Midbrain (tissue), 1 donor: ENCODE measurements at regions not wholly inside any gene's neighbourhood (a gene's known extent, or its start where the extent isn't known, plus 50 kb on each side); places are given as distances from the start of the nearest gene placed in this dataset.
A peak's percentile ranks its signal among the peaks of the same experiment; 100 is the strongest.

ENCODE experiments used
- DNase-seq: peaks from one replicate; lab custom pipeline; 2025; lab: John Stamatoyannopoulos, UW

DNA sequence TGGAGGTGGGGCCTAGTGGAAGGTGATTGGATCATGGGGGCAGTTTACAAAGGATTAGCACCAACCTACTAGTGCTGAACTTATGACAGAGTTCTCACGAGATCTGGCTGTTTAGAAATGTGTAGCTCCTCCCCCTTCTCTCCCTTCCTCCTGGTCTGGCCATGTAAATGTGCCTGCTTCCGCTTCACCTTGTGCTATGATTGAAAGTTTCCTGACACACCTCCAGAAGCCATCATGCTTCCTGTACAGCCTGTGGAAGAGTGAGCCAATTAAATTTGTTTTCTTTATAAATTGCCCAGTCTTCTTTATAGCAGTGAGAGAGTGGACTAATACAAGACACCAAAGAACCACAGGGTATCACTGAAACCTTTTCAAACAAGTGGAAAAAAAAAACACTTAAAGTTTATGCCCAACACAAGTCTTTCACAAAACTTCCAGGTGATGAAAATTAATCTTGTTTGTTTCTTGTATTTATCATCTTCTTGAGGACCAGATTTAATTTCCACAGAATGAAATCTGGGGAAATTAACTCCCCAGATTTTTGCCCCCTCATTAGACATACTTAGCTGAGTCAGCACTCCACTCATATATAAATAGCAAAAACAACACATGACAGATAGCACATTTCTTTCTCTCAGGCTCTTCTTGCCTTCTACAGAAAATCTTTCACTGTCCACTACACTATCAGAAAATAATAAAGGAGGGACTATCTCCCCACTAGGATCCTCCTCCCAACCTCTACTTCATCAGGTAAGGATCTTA is 847.2 kb downstream of the TUSC7 start:
- no peak for DNase-seq

DNA sequence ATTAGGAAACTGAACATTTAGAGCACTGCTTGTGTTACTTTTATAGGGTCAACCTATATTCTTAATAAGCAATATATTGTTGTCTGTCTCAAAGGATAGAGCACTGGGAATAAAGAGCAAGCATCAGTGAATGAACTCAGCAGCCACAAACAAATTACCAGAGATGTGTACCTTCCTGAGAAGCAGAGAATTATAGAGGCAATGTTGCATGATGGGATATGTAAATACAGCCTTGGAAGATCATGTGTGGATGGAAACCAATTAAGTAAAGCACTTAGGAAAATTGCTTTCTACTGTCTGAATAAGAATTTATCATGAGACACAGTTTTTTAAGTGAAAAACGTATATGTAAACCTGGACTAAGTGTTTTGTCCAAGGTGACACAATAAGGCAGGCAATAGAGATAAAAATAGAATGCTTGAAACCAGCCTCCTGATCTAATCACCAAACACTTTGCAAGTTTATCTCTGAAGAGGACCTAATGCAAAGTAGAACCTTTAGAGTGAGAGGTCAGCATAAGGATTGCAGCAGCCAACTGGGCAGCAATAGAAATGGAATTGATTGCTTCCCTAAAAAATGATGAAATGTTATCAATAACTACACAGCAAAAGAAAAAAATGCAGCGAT is 848.0 kb downstream of the TUSC7 start:
- DNase-seq = no peak

DNA sequence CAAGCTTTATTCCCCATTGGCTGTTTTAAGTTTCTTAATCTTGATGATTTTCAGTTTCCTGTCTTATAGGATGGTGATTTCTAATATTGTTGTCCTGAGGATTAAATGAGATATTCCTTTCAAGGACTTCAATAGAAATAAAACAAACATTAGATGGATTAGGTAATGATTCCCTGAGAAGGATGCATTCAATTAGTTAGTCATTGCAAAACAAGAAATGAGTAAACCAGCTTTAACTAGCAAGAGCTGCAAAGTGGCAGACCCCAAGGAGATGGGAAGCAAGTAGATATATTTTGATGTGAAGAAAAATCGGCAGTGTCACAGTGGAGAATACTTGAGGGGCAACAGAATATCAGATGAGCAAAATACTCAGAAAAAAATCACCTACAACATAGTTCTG is 849.1 kb downstream of the TUSC7 start:
- DNase-seq = no peak

DNA sequence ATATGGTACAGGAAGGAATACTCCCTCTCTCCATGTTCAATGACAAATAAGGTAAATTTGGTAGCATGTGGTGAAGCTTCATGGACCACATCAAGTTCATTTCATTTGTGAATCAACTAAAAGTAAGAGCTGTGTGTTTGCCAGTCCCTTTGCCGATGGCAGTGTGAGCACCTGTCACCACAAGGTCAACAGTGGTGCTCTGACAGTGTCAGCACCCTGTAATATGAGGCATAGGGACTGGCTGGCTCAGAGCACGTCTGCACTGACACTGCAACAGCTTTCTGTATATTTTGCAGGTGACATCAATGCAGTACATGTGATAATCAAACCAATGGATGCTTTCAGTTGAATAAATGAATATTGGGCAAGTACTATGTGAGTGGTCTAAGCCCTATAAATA is 852.4 kb downstream of the TUSC7 start:
- DNase-seq = no peak

DNA sequence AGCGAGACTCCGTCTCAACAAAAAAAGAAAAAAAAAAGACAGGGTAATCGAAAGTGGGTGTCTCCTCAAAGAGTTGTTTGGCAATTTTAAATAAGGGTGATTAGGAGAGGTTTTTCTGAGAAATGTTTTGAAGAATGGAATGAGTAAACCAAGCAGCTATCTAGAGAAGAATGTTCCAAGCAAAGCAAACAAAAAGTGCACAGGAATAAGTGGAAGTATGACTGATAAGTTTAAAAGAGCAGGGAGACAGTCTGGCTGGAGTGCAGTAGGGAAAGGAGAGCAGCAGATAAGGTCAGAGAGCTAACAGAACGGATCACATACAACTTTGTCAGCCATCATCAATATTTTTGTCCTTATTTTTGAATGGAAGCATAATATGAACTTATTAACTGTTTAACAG is 853.5 kb downstream of the TUSC7 start:
- DNase-seq = no peak

DNA sequence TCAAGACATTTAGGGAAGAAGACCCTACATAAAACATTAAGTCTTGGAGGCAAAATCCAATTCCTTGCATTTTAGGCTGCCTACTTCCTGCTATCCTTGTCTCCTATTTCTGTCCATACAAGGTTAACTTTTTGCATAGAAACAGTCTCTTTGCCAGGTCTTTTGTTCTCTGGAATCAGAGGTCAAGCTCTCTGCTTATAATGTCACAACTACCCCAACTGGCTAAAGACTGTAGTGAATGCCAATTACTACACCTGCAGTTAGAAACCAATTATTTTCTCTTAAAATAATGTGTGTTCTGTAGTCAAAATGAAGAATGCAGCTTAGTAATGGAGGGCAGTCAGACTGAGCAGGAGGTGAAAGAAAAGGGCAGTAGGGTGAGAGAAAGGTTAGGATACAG is 856.2 kb downstream of the TUSC7 start:
- DNase-seq = no peak

DNA sequence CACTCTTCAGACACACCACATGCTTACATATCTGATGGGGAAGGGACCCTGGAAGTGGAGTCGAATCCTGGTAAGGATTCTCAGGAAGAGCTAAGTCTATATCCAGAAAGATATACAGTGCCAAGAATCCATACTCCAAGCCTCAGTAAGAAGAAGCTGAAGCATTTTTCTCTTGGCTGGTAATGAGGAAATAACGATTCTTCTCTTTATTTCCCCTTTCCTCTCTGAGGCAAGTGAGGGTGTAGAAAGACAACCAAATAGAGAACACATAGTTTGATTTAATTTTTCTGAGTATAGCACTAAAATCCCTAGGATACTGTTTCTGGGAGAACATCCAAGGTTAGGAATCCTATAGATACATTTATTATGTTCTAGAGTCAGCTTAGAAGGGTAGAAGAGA is 857.3 kb downstream of the TUSC7 start:
- DNase-seq = no peak

DNA sequence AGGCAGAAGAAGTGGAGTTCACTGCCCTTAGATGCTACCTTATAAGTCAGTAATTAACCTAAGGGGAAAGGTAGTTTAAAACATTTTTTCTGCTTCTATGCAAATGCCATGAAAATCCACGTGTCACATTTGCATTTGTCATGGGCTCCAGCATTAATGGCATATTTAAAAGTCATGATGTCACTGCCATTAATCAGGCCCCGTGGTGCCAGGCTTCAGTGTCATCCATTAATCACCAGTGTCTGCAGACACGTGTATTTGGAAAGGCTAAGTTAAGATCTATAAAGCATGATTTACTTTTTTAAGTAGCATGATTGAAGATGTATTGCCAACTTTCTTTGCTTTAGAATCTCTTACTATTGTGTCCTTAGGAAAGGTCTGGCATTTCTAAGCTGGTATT is 857.8 kb downstream of the TUSC7 start:
- DNase-seq = no peak

DNA sequence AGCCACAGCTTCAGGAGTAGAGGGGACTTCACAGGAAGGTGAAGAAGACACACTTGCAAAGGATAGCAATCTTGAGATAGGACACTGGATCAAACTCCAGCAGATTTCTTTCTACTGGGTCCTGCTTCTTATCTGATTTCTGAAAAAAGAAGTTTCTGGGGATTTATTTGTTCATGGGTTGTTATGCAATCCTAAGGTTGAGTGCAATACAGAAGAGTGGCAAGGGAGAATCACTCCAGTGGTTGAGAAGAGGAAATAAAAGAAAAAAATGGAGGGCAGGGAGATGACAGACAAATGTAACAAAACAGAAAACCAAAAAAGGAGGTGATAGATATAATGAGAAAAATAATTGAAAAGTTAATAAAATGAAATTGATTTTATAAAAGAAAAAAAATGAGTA is 858.3 kb downstream of the TUSC7 start:
- no peak for DNase-seq

DNA sequence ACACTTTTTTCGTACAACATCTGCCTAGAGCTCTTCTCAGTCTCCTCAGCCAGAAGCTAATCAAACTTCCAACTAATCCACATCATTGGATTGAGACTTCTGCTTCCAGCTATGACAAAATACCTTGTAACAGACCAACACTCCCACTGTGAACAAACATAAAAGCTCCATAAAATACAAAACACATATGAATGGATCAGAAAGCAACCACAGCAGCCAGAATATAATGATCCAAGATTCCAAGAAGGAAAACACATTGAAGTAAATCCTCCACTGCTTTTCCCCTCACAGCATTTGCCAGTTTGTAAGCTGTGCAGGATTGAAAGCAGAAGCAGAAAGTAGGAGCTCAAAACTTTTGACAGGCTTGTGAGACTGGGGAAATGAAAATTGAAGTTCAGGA is 863.2 kb downstream of the TUSC7 start:
- no peak for DNase-seq

DNA sequence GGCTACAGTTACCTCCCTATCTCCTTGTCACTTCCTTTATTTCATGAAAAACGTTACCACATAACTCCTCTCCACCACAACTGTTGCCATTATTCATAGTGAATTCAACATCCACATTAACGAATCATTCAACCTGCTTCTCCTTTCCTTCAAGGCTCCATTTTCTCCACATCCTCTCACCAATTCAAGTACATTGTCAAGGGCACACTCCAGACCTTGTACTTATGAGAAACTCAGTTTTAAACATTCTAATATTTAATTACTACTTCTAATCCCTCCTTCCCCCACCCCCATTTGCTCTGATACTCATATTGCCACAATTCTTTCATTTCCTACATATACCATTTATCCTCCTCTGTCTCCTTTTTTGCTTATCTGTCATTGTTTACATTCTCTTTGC is 871.2 kb downstream of the TUSC7 start:
- no peak for DNase-seq

DNA sequence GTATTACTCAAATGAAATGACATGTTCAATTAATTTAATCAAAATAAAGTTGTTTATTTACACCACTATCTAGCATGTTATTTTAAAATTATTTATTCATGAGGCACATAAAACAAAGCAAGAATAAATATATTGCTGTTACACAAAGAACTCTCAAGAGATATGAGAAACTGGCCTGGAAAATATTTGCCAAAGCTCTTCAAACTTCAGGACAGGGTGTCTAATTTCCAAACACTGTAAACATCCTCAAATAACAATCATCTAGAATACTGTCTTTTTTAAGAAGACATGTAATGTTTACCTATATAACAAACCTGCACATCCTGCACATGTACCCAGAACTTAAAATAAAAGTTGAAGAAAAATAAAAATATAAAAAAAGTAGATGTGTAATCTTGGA is 876.6 kb downstream of the TUSC7 start:
- no peak for DNase-seq

DNA sequence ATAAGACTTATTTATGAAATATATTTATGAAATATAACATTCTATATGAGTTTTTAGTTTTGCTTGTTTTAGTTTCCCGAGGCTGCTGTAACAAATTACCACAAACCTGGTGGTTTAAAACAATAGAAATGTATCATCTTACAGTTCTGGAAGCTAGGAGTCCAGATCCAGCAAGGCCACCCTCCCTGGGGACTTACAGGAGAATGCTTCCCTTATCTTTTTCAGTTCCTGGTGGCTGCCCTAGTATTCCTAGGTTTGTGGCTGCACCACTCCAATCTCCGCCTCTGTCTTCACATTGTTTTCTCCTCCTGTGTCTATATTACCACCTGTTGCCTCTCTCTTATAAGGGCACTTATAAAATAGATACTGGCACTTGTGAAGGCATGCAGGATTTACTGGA is 877.8 kb downstream of the TUSC7 start:
- no peak for DNase-seq

DNA sequence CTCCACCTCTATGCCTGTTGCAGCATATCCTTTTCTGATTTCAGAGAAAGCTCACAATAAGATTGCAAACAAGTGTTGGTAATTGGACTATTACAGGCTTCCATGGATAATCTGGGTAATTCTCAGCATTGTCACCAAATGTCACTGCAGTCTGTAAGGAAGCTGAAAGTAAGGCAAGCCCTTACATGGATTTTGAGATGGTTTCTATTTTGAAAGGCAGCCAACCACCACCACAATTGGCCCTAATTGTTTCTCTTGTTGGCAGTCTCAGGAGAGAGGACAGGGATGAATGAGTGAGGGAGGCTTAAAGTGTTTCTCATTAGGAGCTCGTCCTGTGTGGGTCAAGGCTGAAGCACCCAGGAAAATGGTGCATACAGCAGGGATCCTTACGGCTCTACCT is 879.9 kb downstream of the TUSC7 start:
- DNase-seq = peak; percentile 29

DNA sequence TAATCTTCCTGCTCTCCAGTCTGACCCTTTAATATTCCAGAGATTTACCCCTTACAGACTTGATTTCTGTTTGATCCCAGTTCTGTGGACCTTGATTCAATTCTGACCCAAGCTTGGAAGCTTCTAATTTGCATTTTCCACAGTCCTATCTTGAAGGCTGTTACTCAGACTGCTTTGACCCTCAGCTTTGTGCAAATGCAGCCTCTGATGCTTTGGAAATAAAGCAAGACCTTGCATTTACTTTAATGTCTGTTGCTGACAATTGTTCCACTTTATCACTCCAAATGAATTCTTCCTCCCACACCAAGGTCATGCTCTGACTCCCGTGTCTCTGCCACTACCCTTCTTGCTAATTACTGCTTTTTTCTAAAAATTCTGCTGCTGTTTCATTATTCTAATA is 886.0 kb downstream of the TUSC7 start:
- DNase-seq = no peak

DNA sequence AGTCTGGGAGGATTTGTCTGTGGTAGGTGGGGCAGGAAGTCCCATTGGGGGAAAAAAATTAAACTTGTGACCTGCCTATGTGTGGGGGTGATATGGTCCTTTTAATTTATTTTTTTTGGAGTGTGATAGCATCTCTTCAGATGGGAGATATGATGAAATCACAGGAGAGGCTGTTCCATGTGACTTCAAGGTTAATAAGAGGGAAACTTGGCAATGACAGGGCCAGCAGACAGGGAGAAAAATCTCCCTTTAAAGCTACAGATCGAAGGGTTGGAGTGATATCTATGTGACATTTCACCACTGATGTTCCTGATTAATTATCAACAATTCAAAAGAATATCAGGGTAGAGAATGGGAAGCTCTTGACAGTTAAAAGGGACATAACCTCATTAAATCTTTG is 886.9 kb downstream of the TUSC7 start:
- DNase-seq = no peak

DNA sequence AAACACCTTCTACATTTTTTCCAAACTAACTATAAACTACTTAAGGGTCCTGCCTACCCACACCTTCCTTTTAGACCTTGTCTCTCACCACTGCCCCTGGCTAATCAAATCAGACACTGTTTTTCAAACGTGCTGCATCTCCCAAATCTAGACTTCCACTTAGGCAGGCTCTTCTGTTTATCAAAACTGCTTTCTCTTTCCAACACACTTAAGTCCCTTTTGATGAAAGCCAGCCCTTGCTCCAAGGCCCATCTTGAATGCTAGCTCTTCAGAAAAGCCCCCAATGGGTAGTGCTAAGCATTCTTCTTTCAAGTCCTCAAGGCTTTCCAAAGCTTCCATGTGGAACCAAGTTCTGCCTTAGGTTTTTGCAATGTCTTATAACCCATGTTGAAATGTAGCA is 888.3 kb downstream of the TUSC7 start:
- DNase-seq = no peak

DNA sequence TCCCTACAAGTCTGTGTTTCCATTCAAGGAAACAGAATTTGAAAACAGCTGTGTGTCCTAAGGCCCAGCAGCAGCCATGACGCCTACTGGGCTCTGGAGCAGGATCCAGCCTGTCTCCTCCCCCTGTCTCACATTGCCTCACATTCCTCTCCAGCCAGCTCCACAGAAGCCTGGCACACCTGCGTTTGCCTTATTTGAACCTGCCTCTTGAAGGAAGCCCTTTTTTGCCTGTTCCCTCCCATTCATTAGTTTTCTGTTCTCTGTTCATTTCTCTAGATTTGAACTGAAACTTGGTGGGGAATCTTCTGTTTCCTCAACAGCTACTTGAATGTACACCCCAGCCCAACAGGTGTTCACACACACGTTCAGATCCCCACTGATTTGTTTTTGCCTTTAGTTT is 890.5 kb downstream of the TUSC7 start:
- no peak for DNase-seq

DNA sequence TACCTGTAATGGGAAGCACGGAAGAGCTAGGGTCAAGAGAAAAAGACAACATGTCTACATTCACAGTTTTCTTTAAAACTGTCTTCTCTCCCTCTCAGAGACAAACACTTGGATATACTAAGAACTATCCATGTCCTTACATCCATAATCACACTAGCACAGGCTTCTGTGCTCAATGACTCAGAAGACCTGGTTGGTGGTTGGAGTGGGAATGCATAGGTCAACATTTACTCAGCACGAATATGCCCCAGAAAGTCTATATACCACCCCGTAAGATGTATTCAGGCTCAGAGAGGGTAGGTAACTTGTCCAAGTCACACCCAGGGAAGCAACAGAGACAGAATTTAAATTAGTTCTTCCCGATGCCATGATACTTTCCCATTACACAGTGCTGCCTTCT is 891.1 kb downstream of the TUSC7 start:
- DNase-seq = no peak

DNA sequence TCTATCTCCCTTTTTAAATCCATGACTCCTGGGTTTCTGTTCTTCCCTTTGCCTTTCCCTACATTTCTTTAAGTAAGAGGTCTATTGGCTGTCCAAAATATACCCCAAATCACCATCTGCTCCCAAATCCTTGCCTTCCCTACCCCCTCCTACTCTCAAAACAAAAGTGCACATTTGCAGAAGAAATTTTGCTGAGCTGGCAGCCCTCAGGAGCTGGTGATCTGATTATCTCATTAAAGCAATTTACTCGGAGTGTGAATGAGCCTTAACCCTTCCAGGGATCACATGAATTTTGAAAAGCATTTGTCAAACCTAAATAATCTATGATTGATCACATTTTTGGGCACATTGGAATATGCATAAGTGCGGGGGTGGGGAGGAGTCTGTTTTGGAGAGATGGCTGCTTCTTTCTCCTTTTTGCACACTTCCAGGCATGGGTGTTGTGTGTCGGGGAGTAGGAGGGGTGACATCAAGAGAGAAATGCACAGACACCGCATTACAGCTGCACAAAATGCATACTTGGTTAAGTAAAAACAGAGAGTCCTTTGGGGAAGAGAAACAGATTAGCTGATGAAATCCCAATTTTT is 892.6 kb downstream of the TUSC7 start:
- DNase-seq = no peak

DNA sequence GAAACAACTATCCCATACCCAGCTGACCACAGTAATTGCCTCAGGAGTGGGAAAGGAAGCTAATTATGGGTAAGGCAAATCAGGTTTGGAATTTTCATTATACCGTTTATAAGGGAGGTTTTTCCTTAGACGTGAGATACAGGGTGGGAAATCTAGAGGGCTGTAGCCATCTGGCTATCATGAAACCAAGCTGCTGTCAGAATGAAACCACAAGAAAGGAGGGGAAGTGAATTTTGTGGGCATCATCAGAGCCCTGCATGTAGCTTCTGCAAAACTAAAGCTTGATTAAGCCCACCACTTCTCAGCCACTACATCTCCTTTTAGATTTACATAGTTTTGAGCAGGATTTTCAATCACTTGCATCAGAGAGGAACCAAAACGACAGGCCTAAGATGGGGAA is 893.5 kb downstream of the TUSC7 start:
- DNase-seq = no peak

DNA sequence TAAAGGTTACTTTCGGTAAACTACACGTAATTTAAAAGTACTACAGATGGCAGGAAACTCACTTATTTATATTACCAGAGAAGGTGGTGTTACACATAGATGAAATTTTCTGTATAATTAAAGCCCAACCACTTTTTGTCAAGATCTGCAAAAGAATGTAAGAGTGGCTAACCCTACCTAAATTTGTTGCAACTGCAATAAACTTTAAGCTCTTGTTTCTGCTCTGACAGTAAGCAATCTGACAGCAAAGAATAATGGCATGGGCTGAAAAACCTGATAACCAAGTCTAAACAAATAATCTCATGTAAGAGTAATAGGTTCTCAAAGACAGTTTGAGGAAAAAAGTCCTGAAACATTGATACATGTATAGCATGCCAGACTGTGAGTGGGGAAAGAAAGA is 897.3 kb downstream of the TUSC7 start:
- DNase-seq = no peak

DNA sequence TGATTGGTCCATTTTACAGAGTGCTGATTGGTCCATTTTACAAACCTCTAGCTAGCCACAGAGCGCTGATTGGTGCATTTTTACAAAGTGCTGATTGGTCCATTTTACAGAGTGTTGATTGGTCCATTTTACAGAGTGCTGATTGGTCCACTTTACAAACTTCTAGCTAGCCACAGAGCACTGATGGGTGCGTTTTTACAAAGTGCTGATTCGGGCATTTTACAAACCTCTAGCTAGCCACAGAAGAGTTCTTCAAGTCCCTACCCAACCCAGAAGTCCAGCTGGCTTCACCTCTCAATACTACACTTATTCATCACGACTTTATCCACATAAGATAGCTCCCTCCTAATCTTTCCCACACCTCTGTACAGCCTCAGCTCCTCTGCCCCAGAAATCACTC is 899.8 kb downstream of the TUSC7 start:
- DNase-seq = no peak

DNA sequence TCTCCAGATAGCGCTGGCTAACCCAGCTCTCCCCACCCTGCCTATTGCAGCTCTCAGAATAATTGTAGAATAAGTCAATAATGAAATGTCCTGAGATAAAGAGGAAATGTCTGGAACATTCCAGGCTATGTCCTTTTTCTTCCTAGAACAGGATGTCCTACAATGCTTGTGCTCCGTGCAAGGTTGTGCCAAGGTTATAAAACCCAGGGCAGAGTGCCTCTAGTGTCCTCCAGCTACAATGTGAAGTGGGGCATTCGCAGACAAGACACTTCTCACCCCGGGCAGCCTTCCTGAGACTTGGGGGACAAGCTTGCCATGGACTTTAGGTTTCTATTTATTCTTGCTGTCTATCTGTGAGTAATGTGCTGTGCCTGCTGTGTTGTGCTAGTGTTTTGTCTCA is 900.6 kb downstream of the TUSC7 start:
- no peak for DNase-seq
